ENCODE measurements at regions not wholly inside any gene's neighbourhood (a gene's known extent, or its start where the extent isn't known, plus 50 kb on each side); places are given as distances from the start of the nearest gene placed in this dataset.
A peak's percentile ranks its signal among the peaks of the same experiment; 100 is the strongest.

DNA sequence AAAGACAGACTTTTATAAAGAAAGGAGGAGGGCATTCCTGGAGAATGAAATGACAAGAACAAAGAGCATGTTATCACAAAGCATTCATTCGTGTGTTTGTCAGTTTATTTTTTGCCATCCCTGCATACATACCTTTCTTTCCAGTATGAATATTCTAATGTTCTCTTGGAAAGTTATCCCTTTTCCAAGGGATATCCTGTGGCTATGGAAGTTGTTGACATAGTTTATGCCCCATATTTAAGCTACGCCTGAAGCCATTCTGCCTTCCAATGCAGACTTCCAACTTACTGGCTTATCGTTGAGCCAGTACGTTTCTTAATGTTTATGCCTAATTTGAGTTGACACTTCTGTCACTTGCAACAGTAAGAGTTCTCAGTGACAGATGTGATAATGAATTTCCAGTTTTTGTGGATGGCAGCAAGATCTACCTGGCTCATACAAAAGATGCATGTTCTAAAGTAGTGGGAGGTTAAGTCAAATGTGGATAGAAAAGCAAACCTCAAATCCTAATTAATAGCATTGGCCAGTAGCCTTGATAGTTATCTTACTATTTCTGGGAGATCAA is 133.3 kb upstream of the ANO3 start:
- DNase-seq: no peak

DNA sequence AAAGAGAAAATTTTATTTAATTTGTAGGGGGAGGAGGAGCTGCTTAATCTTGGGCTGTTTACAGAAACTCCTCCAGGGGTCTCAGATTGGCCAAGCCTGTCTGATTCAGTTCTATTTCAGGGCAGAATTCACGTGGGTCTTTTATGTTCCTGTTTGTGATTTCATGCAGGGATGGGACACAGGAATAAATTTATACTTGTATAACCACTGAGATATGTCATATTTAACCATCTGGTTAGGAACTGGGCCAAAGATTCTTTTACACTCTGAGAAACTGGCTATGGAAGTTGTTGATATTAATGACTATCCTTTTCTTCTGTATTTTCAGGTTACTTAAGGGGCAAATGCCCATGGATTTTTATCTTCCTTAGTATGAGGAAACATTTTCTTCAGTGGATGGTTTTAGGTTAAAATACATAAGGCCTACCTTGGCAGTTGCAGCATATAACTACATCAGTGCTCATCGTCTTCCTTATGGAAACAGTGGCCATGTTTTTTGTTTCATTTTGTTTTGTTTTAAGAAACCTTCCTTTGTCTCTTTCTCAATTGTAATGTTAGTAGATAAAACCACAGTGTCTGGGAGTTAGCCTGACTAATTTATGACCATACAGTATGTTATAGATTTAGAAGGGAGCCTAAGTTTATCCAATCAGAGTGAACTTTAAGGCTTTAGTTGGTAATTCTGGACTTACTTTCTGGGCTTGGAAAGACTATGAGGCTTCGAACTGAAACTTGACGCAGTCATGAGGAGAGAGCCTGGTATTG is 132.4 kb upstream of the ANO3 start:
- no peak for DNase-seq

DNA sequence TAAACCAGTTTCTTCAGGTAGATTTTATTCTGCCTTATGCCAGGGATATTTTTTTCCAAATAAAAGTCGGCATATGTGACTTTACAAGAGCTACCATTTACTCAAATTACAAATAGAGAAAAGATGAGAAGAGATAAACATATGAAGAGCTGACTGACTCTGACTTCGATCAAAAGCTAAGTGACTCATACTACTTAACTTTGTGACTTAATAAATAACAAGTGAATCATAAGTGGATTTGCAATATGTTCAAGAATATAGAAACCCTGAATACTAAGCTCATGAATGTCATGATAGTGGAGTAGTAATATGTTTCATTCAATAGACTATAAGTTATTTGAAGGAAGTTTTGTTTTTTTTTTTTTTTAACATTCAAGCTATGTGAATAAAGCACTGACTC is 130.5 kb upstream of the ANO3 start:
- no peak for DNase-seq

DNA sequence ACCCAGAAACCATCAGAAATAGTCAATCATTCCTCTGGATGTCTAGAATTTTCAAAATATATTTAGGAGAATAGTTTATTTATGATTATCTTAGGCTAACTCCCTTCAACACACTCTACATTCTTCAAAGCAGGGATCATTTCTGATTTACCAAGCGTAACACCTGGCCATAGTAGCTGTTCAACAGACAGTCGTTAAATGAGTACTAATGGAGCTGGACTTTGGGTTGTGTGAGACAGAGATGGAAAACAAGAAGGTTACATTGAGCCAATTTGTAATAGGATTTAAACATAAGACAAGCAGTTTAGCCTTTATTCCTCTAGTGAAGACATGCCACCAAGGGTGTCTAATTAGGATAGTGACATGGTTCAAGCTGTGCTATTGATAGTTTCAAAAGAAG is 129.2 kb upstream of the ANO3 start:
- DNase-seq: no peak

DNA sequence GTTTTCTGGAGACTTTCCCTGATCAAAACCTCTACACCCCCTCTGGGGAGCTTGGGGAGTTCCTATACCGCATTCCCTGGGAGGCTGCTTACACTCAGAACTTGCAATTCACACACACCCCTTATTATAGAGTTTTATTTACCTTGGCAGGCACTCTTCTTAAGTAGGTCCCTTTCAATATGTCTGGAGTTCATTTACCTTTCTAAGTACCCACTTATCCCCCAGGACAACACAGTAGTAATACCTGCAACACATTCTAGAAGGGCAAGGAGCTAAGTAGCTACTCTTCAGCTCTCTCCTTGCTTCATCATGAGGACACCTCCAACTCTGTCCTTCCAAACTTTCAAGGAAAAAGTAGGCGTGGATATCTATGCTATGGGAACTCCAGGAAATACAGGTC is 127.8 kb upstream of the ANO3 start:
- no peak for DNase-seq

DNA sequence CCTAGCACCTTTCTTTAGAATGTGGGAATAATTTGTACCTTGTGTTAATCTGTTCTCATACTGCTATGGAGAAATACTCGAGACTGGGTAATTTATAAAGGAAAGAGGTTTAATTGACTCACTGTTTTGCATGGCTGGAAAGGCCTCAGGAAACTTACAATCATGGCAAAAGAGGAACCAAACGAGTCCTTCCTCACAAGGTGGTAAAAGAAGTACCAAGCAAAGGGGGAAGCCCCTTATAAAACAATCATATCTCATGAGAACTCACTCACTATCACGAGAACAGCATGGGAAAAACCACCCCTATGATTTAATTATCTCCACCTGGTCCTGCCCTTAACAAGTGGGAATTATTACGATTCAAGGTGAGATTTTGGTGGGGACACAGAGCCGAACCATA is 127.1 kb upstream of the ANO3 start:
- no peak for DNase-seq

DNA sequence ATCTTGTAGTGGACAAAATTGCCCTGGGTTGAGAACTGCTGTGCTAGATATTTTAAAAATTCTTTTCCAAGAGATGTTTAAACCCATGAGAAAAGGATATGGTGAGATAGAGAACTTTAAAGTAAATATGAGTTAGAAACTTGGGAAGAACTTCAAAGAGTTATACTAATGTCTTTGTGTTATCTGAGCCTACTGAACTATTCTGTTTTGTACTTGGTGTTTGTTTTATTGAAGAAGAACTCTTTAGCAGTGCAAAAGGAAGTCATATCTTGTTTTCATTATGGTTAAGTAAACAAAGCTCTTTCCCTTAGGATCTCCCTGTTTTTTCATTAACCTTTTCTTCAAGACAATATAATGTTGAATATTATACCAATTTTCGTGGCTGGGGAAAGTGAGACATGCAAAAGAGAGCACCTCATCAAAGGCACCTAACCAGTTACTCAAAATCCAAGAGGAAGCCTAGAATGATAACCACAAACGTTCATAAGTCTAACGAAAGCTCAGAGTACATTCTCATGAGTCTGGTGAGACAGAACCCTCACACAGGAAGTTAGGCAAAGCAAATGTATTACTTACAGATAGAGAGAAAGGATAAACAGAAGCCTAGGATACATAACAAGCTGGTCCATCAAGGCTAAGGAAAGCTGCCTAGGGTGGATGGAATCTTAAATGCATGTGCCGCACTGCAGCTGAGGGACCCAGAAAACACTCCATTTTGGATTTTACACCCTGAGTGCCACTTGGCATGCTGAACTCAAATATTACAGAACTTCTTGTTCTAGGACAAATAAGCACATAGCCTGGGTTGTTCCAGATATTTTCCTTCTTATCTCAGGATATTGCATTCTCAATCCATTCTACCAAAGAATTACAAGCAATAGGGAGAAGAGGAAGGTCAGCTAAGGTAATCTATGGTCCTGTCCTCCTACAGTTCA is 112.5 kb upstream of the ANO3 start:
- no peak for DNase-seq

DNA sequence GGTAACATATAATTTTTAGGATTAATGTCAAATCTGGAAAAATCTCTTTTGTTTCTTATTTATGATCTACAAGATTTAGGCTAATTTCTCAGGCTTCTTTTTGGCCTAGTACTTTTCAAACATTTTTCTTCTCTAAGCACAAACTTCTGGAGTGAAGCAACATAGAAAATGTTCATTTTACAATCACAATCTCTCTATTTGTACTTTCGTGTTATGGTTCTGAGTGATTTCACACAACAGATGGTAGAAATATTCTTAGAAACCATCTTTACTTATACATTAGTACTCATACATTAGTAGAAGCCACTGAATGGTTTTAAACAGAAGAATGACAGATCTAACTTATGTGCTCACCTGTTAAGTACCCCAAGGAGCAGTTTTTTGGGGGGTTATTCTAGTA is 106.3 kb upstream of the ANO3 start:
- DNase-seq: no peak

DNA sequence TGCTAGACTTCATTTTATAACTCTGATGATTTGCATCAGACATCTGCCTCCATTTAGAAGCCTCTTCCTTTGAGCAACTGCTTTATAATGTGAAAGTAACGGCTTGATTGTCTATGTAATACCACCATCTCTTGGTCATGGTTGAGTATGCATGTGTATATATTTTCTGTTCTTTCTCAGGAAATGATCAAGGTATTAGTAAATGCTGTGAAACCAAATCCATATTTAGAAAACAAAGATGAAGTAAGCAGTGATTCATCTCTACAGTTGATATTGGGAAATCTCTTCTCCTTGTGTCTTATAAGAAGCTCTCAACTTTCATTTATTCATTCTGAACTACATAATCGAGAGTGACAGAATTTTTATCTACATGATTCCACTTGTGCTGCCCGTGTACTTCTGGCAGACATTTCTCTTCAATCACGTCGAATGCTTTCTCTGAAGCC is 104.6 kb upstream of the ANO3 start:
- peak in 1 of 4 experiments; percentile 3 for DNase-seq

DNA sequence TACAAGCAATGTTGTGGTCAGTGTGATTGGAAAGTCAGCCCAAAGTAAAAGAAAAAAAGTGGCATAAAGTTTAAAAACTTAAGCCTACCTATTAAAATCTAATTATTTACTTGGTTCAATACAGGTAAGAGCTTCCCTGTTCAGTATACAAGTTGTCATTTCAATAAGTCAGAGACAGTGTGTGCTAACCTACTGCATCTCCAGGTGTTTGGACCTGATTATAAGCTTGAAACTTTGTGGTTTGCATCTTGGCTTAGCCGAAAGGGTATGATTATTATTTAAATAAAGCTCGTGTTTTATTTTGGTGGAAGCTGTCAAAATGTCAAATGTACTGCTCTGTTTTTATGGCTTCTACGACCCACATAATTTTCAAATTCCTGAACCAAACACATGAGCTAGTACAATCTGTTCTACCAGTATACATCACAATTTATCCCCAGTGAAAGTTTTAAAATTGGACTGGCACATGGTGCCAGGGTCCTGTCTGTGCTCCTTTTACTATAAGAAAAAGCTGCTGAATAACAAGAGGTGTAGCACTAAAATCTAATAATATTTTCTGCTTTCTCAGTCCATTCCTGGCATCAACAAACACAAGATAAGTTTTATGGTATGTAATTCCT is 103.9 kb upstream of the ANO3 start:
- DNase-seq: no peak

DNA sequence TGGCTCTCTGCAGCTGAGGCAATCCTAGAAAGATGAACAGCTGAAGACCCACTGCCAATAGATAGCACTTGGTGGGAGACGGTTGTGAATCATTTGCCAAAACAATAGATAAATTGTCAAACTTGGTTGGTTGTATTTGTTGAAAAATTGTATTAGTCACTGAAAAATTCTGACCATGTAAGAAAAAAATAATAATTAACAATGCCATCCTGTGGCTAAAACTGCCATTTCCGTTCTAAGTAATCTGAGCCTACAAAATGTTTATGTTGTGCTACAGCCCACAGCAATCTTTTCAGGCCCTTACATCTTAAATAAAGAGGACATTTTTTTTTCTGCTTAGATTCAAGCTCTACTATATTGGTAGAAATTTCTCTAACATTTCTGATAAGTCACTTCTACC is 103.2 kb upstream of the ANO3 start:
- no peak for DNase-seq

DNA sequence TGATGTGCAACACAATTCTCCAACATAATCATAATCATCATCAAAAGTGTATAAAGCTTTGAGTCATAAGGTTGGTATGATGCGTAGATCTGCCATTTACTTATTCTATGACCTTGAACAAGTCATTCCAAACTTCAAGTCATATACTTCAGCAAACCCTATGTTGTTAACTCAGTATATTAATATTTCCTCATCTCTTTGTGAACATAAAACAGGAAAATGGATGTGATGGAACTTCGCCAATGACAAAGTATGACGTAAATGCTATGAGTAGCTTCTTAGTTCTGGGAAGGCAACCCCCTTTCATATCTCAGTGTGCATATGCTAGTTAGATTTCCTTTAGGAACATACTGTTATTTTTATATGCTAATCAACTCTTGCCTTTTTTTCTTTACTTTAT is 102.7 kb upstream of the ANO3 start:
- no peak for DNase-seq

DNA sequence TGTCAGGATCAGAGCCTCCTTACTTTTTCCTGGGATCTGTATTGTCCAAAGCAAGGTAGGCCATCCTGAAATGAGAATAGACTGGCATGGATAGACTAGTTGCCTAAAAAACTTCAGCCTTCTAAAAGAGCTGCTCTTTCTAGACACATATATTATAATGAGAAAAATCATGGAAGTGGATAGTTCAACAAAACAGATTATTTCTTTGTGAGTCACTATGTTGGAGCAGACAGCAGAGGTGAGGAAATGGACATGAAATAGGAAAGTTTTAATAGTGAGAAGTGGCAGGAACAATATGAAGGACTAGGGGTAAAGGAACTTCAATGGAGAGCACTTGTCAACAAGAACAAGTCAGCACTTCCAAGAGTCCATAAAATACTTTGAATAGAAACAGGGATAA is 101.9 kb upstream of the ANO3 start:
- DNase-seq: no peak

DNA sequence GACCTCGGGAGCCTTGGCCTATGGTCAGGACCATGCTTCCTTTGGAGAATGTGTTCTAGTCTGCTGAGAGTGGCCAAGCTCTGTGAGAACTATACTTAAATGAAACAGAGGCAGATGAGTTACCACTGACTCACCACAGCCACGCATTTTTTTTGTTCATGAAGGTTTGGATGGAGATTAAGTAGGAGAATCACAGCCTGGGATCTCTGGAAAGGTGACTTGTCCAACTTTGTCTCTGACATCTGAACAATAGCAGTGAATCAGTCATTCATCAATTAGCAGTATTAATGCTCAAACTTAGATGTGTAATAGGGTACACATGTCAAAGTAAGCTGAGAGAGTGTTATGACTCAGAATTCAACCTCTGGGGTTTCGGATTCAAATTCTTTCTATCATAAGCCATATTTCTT is 100.7 kb upstream of the ANO3 start:
- no peak for DNase-seq

DNA sequence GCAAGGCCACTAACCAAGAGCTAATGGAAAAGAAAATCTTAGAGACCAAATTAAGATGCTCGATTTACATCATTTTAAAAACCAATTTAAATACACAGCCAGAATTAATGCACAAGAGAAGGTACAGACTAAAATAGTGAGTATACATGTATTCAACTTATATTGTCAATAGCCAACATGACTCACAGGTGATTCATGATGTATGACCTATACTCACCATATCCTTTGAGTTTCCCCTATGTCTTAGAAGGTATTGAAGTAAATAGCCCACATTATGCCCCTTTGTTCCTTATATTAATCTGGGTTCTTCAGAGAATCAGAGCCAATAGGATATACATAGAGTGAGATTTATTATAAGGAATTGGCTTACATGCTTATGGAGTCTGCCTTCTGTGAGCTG is 97.5 kb upstream of the ANO3 start:
- DNase-seq: no peak

DNA sequence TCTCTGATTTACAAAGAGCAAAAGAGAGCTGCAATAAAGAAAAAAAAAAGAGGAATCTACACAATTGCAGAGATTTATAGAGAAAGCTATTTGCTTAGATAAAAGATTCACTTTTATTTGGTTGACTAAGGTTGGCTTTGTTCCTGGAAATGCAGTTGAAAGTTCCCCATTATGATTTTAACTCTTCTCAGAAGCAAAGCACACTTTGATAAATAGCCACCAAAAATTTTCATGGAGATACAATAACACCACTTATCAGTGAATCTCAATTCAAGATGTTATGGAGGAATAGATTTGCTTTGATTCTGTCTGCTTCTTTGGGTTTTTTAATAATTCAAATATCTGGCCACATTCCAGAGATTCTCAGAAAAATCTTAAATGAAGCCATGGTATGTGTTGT is 88.5 kb upstream of the ANO3 start:
- no peak for DNase-seq

DNA sequence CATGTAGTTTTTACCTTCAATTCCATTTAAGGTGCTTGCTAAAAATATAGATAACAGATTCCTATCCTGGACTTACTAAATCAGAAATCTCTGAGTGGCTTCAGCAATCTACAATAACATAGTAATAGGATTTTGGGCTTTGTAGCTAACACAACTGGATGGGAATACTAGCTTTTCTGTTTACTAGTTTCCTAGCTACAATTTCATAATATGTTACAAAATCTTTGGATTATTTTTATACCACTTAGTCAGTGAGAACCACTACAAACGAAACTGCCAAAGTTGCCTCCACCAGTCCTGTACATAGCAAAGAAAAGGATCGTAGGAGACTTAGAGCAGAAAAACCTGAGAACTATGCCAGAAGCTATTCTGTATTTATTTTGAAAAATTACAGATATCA is 87.7 kb upstream of the ANO3 start:
- no peak for DNase-seq

DNA sequence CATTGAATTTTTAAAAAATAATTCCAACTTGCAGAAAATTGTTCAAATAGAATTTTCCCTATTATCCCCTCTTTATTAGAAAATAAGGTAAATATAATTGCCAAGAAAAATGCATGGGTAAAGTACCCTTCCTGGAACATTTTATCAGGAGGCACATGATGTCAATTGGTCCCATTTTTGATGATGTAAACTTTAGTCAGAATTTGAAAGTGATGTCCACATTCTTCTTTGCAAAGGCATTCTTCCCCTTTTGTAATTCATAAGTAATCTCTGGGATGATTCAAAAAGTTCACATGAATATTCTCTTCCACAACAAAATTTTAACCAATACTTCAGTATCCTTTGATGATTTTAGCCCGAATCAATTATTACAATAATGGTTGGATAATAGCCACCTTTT is 86.9 kb upstream of the ANO3 start:
- DNase-seq: peak in 1 of 4 experiments; percentile 1

DNA sequence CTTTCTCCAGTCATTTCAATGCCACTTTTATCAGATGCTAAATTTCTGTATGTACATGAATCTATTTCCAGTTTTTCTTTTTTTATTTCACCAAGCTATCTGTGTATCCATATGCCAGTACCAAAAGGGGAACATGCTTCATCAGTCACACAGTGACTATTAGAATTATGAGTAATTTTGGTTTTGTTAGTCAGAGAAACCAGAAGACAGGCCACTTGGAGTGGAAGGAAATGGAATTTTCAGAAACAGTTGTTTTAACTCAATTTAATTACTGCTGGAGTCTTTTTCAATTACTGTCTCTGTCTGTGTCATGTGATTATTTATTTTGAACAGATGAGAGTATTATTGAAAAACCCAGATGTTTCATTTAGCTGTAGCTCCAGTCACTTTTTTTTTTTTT is 84.6 kb upstream of the ANO3 start:
- DNase-seq: peak in 1 of 4 experiments; percentile 3

DNA sequence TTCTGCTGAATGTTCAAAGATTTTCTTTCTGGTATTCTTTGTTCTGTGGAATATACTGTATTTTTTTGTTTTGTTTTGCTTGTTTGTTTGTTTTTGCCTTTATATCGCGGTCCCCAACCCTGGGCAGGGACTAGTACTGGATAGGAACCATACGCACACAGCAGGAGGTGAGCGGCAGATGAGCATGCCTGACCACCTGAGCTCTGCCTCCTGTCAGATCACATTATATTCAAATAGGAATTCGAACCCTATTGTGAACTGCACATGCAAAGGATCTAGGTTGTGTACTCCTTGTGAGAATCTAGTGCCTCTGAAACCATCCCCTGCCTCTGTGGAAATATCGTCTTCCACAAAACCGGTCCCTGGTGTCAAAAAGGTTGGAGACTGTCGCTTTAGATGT is 83.3 kb upstream of the ANO3 start:
- no peak for DNase-seq

DNA sequence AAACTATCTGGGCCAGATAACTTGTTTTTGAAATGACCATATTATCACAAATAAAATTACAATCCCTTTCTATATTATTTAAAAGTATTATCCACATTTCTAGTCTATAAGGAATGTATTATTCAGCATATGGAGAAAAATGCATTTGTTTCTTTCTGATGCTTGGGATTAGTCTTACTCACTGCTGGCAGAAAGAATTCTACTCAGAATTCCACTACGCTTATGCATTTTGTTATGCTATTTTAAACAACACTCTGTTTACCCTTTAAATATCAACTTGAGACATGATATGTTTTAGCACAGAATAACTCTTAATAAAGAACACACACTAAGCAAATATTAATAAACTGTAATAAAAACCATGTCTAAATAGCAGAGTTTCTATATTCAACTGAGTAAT is 77.6 kb upstream of the ANO3 start:
- no peak for DNase-seq

DNA sequence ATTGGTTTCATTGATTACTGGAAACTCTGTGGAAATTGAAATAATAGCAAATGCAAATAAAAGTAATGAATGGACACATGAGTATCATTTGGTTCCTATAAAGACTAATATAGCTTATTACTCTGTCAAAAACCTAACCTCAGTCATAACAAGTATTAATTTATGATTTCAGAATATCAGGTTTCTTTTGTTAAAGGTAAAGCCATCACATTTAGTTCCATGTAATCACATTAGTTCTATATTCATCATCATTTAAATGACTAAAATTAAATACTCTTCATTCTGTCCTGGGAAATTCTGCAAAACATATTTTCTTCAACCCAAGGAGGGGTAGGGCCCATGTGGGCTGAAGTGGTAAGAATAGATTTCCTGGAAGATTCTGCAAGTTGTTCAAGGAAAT is 68.2 kb upstream of the ANO3 start:
- DNase-seq: no peak

DNA sequence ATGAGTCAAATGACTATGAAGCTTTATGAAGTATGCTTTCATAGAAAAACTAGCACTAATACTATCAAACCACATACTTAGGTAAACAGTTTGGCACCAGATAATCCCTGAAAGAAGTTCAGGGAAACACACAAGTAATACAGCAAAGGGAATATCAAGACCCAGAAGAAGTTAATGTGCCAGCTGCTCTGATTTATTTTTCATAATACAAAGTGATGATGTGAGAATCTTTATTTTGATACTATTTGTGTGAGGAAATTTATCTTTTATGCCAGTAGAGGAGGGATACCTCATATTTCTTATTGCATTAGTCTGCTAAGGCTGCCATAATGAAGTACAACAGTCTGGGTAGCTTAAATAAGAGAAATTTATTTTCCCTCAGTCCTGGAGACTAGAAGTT is 67.7 kb upstream of the ANO3 start:
- DNase-seq: no peak

Data from suppressor macrophage (primary cell).